BLaER1 (cell line): ENCODE measurements at regions not wholly inside any gene's neighbourhood (a gene's known extent, or its start where the extent isn't known, plus 50 kb on each side); places are given as distances from the start of the nearest gene placed in this dataset.

Experiments used
- H3K27ac ChIP-seq: shearing (Covaris generic); formaldehyde crosslinking; 2 replicates; pipeline ENCODE4 v1.8.1; 2022
- H3K27me3 ChIP-seq: shearing (Covaris generic); formaldehyde crosslinking; 2 replicates; pipeline ENCODE4 v1.8.1; 2022
- H3K36me3 ChIP-seq: shearing (Covaris generic); formaldehyde crosslinking; 2 replicates; pipeline ENCODE4 v1.8.1; 2022
- H3K4me1 ChIP-seq: shearing (Covaris generic); formaldehyde crosslinking; 2 replicates; pipeline ENCODE4 v1.8.1; 2022
- H3K4me2 ChIP-seq: shearing (Covaris generic); formaldehyde crosslinking; 2 replicates; pipeline ENCODE4 v1.8.1; 2022
- H3K4me3 ChIP-seq: shearing (Covaris generic); formaldehyde crosslinking; 2 replicates; pipeline ENCODE4 v1.8.1; 2022
- H3K9ac ChIP-seq: shearing (Covaris generic); formaldehyde crosslinking; 2 replicates; pipeline ENCODE4 v1.8.1; 2022
- H3K9me3 ChIP-seq: shearing (Covaris generic); formaldehyde crosslinking; 2 replicates; pipeline ENCODE4 v1.8.1; 2022
- H4K20me1 ChIP-seq: shearing (Covaris generic); formaldehyde crosslinking; 2 replicates; pipeline ENCODE4 v1.8.1; 2022
- Cebpa-rat ChIP-seq: shearing (Covaris generic); IDR thresholded peaks from 2 replicates; pipeline ENCODE4 v1.8.1; 2022

- Histone ChIP-seq H3K4me3 (no peak overlapping the region), H3K4me1 (no peaks in the 10 kb centered on the region), H3K27ac (no peak overlapping the region), H3K4me2 (no peak overlapping the region), H3K9ac (no peak overlapping the region), H3K27me3 (no peaks in the 10 kb centered on the region), H4K20me1 (no peaks in the 10 kb centered on the region), H3K9me3 (no peaks in the 10 kb centered on the region), H3K36me3 (no peaks in the 10 kb centered on the region)
- TF ChIP-seq Cebpa-rat = no peak
Measured at GRCh38 chr2:163463411-163463810, 272.4 kb downstream of the FIGN start.

- no peaks in the 10 kb centered on the region for H3K4me1 ChIP-seq
Measured at GRCh38 chr2:163462993-163463392, 272.8 kb downstream of the FIGN start.

GRCh38 chr2:163459986-163460385 lies 275.8 kb downstream of the FIGN start:
- no peaks in the 10 kb centered on the region for H3K27me3 ChIP-seq
- no peak overlapping the region for H3K9ac ChIP-seq
- H3K36me3 ChIP-seq = no peaks in the 10 kb centered on the region
- H3K4me2 ChIP-seq = no peak overlapping the region
- H3K4me3 ChIP-seq = no peak overlapping the region
- H3K27ac ChIP-seq = no peak overlapping the region
- no peaks in the 10 kb centered on the region for H4K20me1 ChIP-seq
- no peaks in the 10 kb centered on the region for H3K9me3 ChIP-seq
- no peaks in the 10 kb centered on the region for H3K4me1 ChIP-seq
- no peak for TF ChIP-seq Cebpa-rat

More at GRCh38 chr2:163462993-163463392, 272.8 kb downstream of the FIGN start:
- Histone ChIP-seq H3K4me3 (no peak overlapping the region), H3K27me3 (no peaks in the 10 kb centered on the region), H3K36me3 (no peaks in the 10 kb centered on the region), H3K4me2 (no peak overlapping the region), H3K27ac (no peak overlapping the region), H4K20me1 (no peaks in the 10 kb centered on the region), H3K9ac (no peak overlapping the region), H3K9me3 (no peaks in the 10 kb centered on the region)
- TF ChIP-seq Cebpa-rat = no peak

- Histone ChIP-seq H3K27me3 (no peaks in the 10 kb centered on the region), H3K36me3 (no peaks in the 10 kb centered on the region), H3K9me3 (no peaks in the 10 kb centered on the region), H3K4me2 (no peak overlapping the region), H3K4me1 (no peaks in the 10 kb centered on the region), H3K9ac (no peak overlapping the region), H3K27ac (no peak overlapping the region), H3K4me3 (no peak overlapping the region), H4K20me1 (no peaks in the 10 kb centered on the region)
- TF ChIP-seq Cebpa-rat = no peak
Measured at GRCh38 chr2:163456953-163457743, 278.7 kb downstream of the FIGN start.

- Histone ChIP-seq H3K36me3 (no peaks in the 10 kb centered on the region), H3K4me2 (no peak overlapping the region), H3K4me1 (no peaks in the 10 kb centered on the region), H3K27me3 (no peaks in the 10 kb centered on the region), H3K9me3 (no peaks in the 10 kb centered on the region), H3K4me3 (no peak overlapping the region), H4K20me1 (no peaks in the 10 kb centered on the region), H3K9ac (no peak overlapping the region), H3K27ac (no peak overlapping the region)
- no peak for TF ChIP-seq Cebpa-rat
Measured at GRCh38 chr2:163455815-163456214, 280.0 kb downstream of the FIGN start.

GRCh38 chr2:163453920-163454319 lies 281.9 kb downstream of the FIGN start:
- TF ChIP-seq Cebpa-rat = no peak
- no peaks in the 10 kb centered on the region for H3K9me3 ChIP-seq

GRCh38 chr2:163441603-163442002 lies 294.2 kb downstream of the FIGN start:
- TF ChIP-seq Cebpa-rat = no peak
- Histone ChIP-seq H3K27ac (no peak overlapping the region), H3K4me3 (no peak overlapping the region), H3K4me1 (no peaks in the 10 kb centered on the region), H3K27me3 (no peaks in the 10 kb centered on the region), H3K9ac (no peak overlapping the region), H3K4me2 (no peak overlapping the region), H3K9me3 (no peaks in the 10 kb centered on the region), H3K36me3 (no peaks in the 10 kb centered on the region), H4K20me1 (no peaks in the 10 kb centered on the region)

More at GRCh38 chr2:163453920-163454319, 281.9 kb downstream of the FIGN start:
- no peak overlapping the region for H3K4me2 ChIP-seq
- H4K20me1 ChIP-seq = no peaks in the 10 kb centered on the region
- H3K4me1 ChIP-seq = no peaks in the 10 kb centered on the region
- no peaks in the 10 kb centered on the region for H3K27me3 ChIP-seq
- H3K27ac ChIP-seq = no peak overlapping the region
- H3K4me3 ChIP-seq = no peak overlapping the region
- H3K9ac ChIP-seq = no peak overlapping the region
- H3K36me3 ChIP-seq = no peaks in the 10 kb centered on the region

GRCh38 chr2:163436963-163437362 lies 298.8 kb downstream of the FIGN start:
- Histone ChIP-seq H3K4me2 (no peak overlapping the region), H3K27me3 (no peaks in the 10 kb centered on the region), H4K20me1 (no peaks in the 10 kb centered on the region), H3K9ac (no peak overlapping the region), H3K36me3 (no peaks in the 10 kb centered on the region), H3K4me1 (no peaks in the 10 kb centered on the region), H3K4me3 (no peak overlapping the region), H3K9me3 (no peaks in the 10 kb centered on the region), H3K27ac (no peak overlapping the region)
- TF ChIP-seq Cebpa-rat = no peak

GRCh38 chr2:163428187-163428586 lies 307.6 kb downstream of the FIGN start:
- H3K4me3 ChIP-seq = no peak overlapping the region
- H3K27ac ChIP-seq = no peak overlapping the region
- no peaks in the 10 kb centered on the region for H3K27me3 ChIP-seq
- H3K9me3 ChIP-seq = no peaks in the 10 kb centered on the region
- H3K9ac ChIP-seq = no peak overlapping the region
- H3K4me1 ChIP-seq = no peaks in the 10 kb centered on the region
- no peak for TF ChIP-seq Cebpa-rat
- H3K36me3 ChIP-seq = no peaks in the 10 kb centered on the region
- no peaks in the 10 kb centered on the region for H4K20me1 ChIP-seq
- H3K4me2 ChIP-seq = no peak overlapping the region

- H3K9ac ChIP-seq = no peak overlapping the region
- H3K4me3 ChIP-seq = no peak overlapping the region
- H3K27ac ChIP-seq = no peak overlapping the region
- no peaks in the 10 kb centered on the region for H3K27me3 ChIP-seq
- H3K9me3 ChIP-seq = no peaks in the 10 kb centered on the region
- no peaks in the 10 kb centered on the region for H4K20me1 ChIP-seq
- H3K4me1 ChIP-seq = peaks cover 12% of the 10 kb centered on the region
- TF ChIP-seq Cebpa-rat = no peak
- H3K36me3 ChIP-seq = no peaks in the 10 kb centered on the region
- no peak overlapping the region for H3K4me2 ChIP-seq
Measured at GRCh38 chr2:163420604-163421003, 315.2 kb downstream of the FIGN start.
